K562 (cell line): ENCODE measurements at regions not wholly inside any gene's neighbourhood (a gene's known extent, or its start where the extent isn't known, plus 50 kb on each side); places are given as distances from the start of the nearest gene placed in this dataset.

ENCODE experiments used
- ATAC-seq: fragments of 200-7000 bp; cut with Tn5 transposase; 3 replicates; pipeline ENCODE4 v1.9.1; 2020; ENCODE audit warnings: moderate library complexity
- BruUV-seq: library from RNA; stranded (reverse); fragments of 400-500 nt; replicated peaks from 2 replicates; lab custom pipeline; 2021; lab: Mats Ljungman, UMichigan
- CTCF ChIA-PET: fragments of 300-600 bp; formaldehyde crosslinking; extraction: SDS; loops from one replicate; lab custom pipeline; 2021; ENCODE audit warnings: low intra/inter-chr PET ratio; lab: Yijun Ruan, JAX
- POLR2A ChIA-PET: fragments of 300-600, 350-650 bp; sonication (Branson Sonifier 250); formaldehyde crosslinking; extraction: SDS; loops from one replicate; lab custom pipeline; 2021; ENCODE audit warnings: antibody characterized with exemption, inconsistent platforms; lab: Yijun Ruan, JAX
- DNase-seq, 4 experiments: peaks; one replicate each; pipeline versions ENCODE4 v3.0.0 to v3.0.0-alpha.2; 2011 to 2018; ENCODE audit warnings: low spot score in 3 of 4, mixed read lengths in 3 of 4; ENCODE audit errors: extremely low read depth in 1 of 4
- FAIRE-seq: peaks from 2 replicates; lab custom pipeline; 2011; peaks lifted over from hg19 to GRCh38; lab: Jason Lieb, UNC
- H2AFZ ChIP-seq: 2 replicates; pipeline ENCODE4 v1.6.0; 2011; ENCODE audit warnings: low read depth, low read length, control low read depth, inconsistent platforms
- H3K27ac ChIP-seq: fragments of 200-600 bp; 3 replicates; pipeline ENCODE4 v1.8.0; 2011; ENCODE audit warnings: low read depth, mild to moderate bottlenecking, control low read depth, inconsistent platforms, low read length, moderate library complexity, mixed read lengths; ENCODE audit errors: extremely low read depth
- H3K27me3 ChIP-seq, 2 experiments: fragments of 300-600 bp in 1 of 2; 2 replicates in 1 of 2; 3 replicates in 1 of 2; pipeline versions ENCODE4 v1.6.0 to v1.8.0; 2011; ENCODE audit warnings: inconsistent platforms in 2 of 2, low read length in 2 of 2, mild to moderate bottlenecking in 1 of 2, mixed read lengths in 1 of 2, moderate library complexity in 1 of 2; ENCODE audit not compliant: control insufficient read depth in 2 of 2, insufficient read depth in 2 of 2
- H3K36me3 ChIP-seq: fragments of 300-600 bp; 3 replicates; pipeline ENCODE4 v1.8.0; 2011; ENCODE audit warnings: mild to moderate bottlenecking, low read length, inconsistent platforms; ENCODE audit not compliant: control insufficient read depth, insufficient read depth
- H3K4me1 ChIP-seq, 2 experiments: fragments of 200-600 bp in 1 of 2; replicated peaks in 1 of 2; 2 replicates in 1 of 2; 3 replicates in 1 of 2; pipeline versions ENCODE4 v1.5.1 to v1.8.0; 2011; ENCODE audit warnings: inconsistent platforms in 2 of 2, low read length in 2 of 2, mild to moderate bottlenecking in 1 of 2, mixed read lengths in 1 of 2, moderate library complexity in 1 of 2; ENCODE audit not compliant: control insufficient read depth in 2 of 2, insufficient read depth in 2 of 2
- H3K4me2 ChIP-seq: 2 replicates; pipeline ENCODE4 v1.6.1; 2011; ENCODE audit warnings: low read length, control low read depth, inconsistent platforms, mixed read lengths; ENCODE audit not compliant: insufficient read depth
- H3K4me3 ChIP-seq: fragments of 200-600 bp; sonication (generic), shearing (Covaris generic); 2 replicates; pipeline ENCODE4 v1.5.1; 2016; ENCODE audit warnings: control low read depth, inconsistent platforms
- H3K79me2 ChIP-seq: fragments of 200-600 bp; 3 replicates; pipeline ENCODE4 v1.8.0; 2011; ENCODE audit warnings: low read length, inconsistent platforms; ENCODE audit not compliant: control insufficient read depth, insufficient read depth
- H3K9ac ChIP-seq, 2 experiments: 2 replicates each; pipeline versions ENCODE4 v1.6.0 to v1.6.1; 2011; ENCODE audit warnings: low read depth in 2 of 2, low read length in 2 of 2, control low read depth in 1 of 2, inconsistent platforms in 1 of 2, mild to moderate bottlenecking in 1 of 2, mixed read lengths in 1 of 2; ENCODE audit not compliant: insufficient read depth in 1 of 2
- H3K9me1 ChIP-seq: one replicate; pipeline ENCODE4 v1.6.0; 2011; ENCODE audit warnings: inconsistent platforms, mild to moderate bottlenecking, low read length, moderate library complexity; ENCODE audit not compliant: control insufficient read depth, insufficient read depth
- H3K9me3 ChIP-seq: replicated peaks from 2 replicates; pipeline ENCODE4 v1.5.1; 2011; ENCODE audit warnings: low read depth, low read length, inconsistent platforms; ENCODE audit not compliant: control insufficient read depth, insufficient read depth
- H4K20me1 ChIP-seq: replicated peaks from 2 replicates; pipeline ENCODE4 v1.6.1; 2011; ENCODE audit warnings: low read length, inconsistent platforms, mixed read lengths; ENCODE audit not compliant: control insufficient read depth, insufficient read depth
- CREB3 ChIP-seq: fragments of 450-650 bp; conservative IDR thresholded peaks from 2 replicates; pipeline ENCODE4 v1.6.1; 2016; ENCODE audit warnings: missing genetic modification characterization, low read depth, mild to moderate bottlenecking, missing compliant biosample characterization, moderate library complexity
- CUX1 ChIP-seq: fragments of 200-800 bp; sonication (Bioruptor generic); IDR thresholded peaks from 2 replicates; pipeline ENCODE4 v1.6.1; 2016; ENCODE audit warnings: missing genetic modification characterization, missing compliant biosample characterization
- ELF2 ChIP-seq: fragments of 250-450 bp; sonication (Bioruptor Pico); IDR thresholded peaks from 2 replicates; pipeline ENCODE4 v1.5.0; 2021; ENCODE audit warnings: mild to moderate bottlenecking
- HSF4 ChIP-seq: fragments of 250-450 bp; sonication (Bioruptor Pico); IDR thresholded peaks from 2 replicates; pipeline ENCODE4 v2.1.2; 2022; ENCODE audit warnings: mild to moderate bottlenecking, moderate library complexity, borderline replicate concordance
- MYC ChIP-seq, 2 experiments: fragments of 250-450 bp in 1 of 2; sonication (Bioruptor Pico) in 1 of 2; IDR thresholded peaks; 2 replicates each; pipeline versions ENCODE4 v1.5.1 to v1.6.1; 2012 to 2021; ENCODE audit warnings: low read depth in 2 of 2, borderline replicate concordance in 1 of 2, improper control_type of control experiment in 1 of 2, low read length in 1 of 2, mild to moderate bottlenecking in 1 of 2, moderate library complexity in 1 of 2
- TAF9B ChIP-seq: fragments of 450-650 bp; IDR thresholded peaks from 2 replicates; pipeline ENCODE4 v1.6.1; 2018; ENCODE audit warnings: mild to moderate bottlenecking; ENCODE audit not compliant: partially characterized antibody
- TFAP4 ChIP-seq: sonication (generic); formaldehyde crosslinking; IDR thresholded peaks from 2 replicates; pipeline ENCODE4 v1.8.0; 2022; ENCODE audit warnings: missing genetic modification reagents, mild to moderate bottlenecking, moderate library complexity, borderline replicate concordance
- ZNF395 ChIP-seq: fragments of 200-800 bp; sonication (Bioruptor generic); IDR thresholded peaks from 2 replicates; pipeline ENCODE4 v1.6.1; 2017; ENCODE audit warnings: missing genetic modification characterization, missing compliant biosample characterization
- ZNF398 ChIP-seq: fragments of 250-450 bp; sonication (Bioruptor Pico); IDR thresholded peaks from 2 replicates; pipeline ENCODE4 v1.8.0; 2021; ENCODE audit warnings: moderate library complexity, mild to moderate bottlenecking, inconsistent platforms
- ZNF644 ChIP-seq: fragments of 200-800 bp; sonication (Bioruptor generic); IDR thresholded peaks from 2 replicates; pipeline ENCODE4 v1.6.1; 2016; ENCODE audit warnings: low read depth, missing genetic modification characterization, missing compliant biosample characterization
- ZSCAN29 ChIP-seq: fragments of 450-650 bp; IDR thresholded peaks from 2 replicates; pipeline ENCODE4 v1.6.1; 2017
- WGBS: fragments of 100-300 bp; shearing (Covaris generic); methylation state at CpG from one replicate; pipeline ENCODE4 v1.1.6; 2016; ENCODE audit warnings: low coverage, mixed read lengths; ENCODE audit not compliant: insufficient coverage; ENCODE audit errors: missing lambda C conversion rate; 5-methylcytosine and 5-hydroxymethylcytosine counted together
- in situ Hi-C: fragments of 300-500 bp; cut with MboI; formaldehyde crosslinking; loops from 4 replicates; pipeline ENCODE4 v1.15.0; 2018; ENCODE audit warnings: inconsistent platforms, mixed read lengths
- intact Hi-C: fragments of 100-400 bp; cut with micrococcal nuclease; formaldehyde crosslinking; loops from 2 replicates; pipeline ENCODE4 v1.14.2; 2022

GRCh38 chr4:94006932-94007331, 178.4 kb downstream of the ATOH1 start:
- in situ Hi-C loops: no loop called here
- ATAC-seq (no peak), DNase-seq (no peak), FAIRE-seq (no peak)
- Histone ChIP-seq H3K36me3 (no peaks in the 10 kb centered on the region), H4K20me1 (no peaks in the 10 kb centered on the region), H2AFZ (no peak overlapping the region), H3K4me3 (no peak overlapping the region), H3K9ac (no peak overlapping the region), H3K4me2 (no peak overlapping the region), H3K27ac (no peak overlapping the region), H3K4me1 (peaks cover 0 to 3% of the 10 kb centered on the region in 2 experiments; a peak in 1 of 5 replicates), H3K27me3 (no peaks in the 10 kb centered on the region), H3K79me2 (no peaks in the 10 kb centered on the region), H3K9me3 (no peaks in the 10 kb centered on the region), H3K9me1 (no peaks in the 10 kb centered on the region)
- BruUV-seq: no TSS peak
- WGBS: 0% methylated on average over 1 of the region's 1 CpG
- intact Hi-C loops: loop anchor here (10.0 kb wide), 1 partner anchor 118 kb away; no protein-coding TSS in a partner anchor
- ChIA-PET POLR2A (no interaction called here), CTCF (no interaction called here)
- no peak for TF ChIP-seq ZNF644 (tag)
- no peak for TF ChIP-seq TFAP4 (CRISPR knock-in tag)
- TF ChIP-seq TAF9B: no peak
- no peak for TF ChIP-seq ZNF398 (CRISPR knock-in tag)
- TF ChIP-seq ZNF395 (CRISPR knock-in tag): no peak
- no peak for TF ChIP-seq CUX1 (CRISPR knock-in tag)
- no peak for TF ChIP-seq ELF2
- TF ChIP-seq HSF4 (CRISPR knock-in tag): no peak
- TF ChIP-seq ZSCAN29: no peak
- no peak for TF ChIP-seq MYC (IDR thresholded peaks at IDR 0.05; ENCODE audit: low read depth, low read length)
- no peak for TF ChIP-seq MYC (CRISPR knock-in tag; IDR thresholded peaks at IDR 0.05; ENCODE audit: borderline replicate concordance, low read depth)
- no peak for TF ChIP-seq CREB3 (tag)
